Activated B cell treated with CpG ODN at 0.5 μM for 24 hours (primary cell): ENCODE measurements at regions not wholly inside any gene's neighbourhood (a gene's known extent, or its start where the extent isn't known, plus 50 kb on each side); places are given as distances from the start of the nearest gene placed in this dataset.

Source experiments
- ATAC-seq: fragments of 200-7000 bp; cut with Tn5 transposase; one replicate; pipeline ENCODE4 v1.10.0; 2021; ENCODE audit warnings: low read depth, mild to moderate bottlenecking, moderate library complexity
- CTCF ChIA-PET: fragments of 350-600 bp; sonication (Branson Sonifier 250); formaldehyde crosslinking; loops from one replicate; lab custom pipeline; 2021; ENCODE audit warnings: antibody characterized with exemption; lab: Charles Lee
- POLR2A ChIA-PET: fragments of 350-600 bp; sonication (Branson Sonifier 250); formaldehyde crosslinking; loops from one replicate; lab custom pipeline; 2021; ENCODE audit warnings: antibody characterized with exemption; lab: Charles Lee
- DNase-seq: peaks from one replicate; pipeline ENCODE4 v3.0.0; 2022
- H3K27ac Mint-ChIP-seq: one replicate; pipeline ENCODE4 v1.8.0; 2020; ENCODE audit warnings: mixed read lengths
- H3K27me3 Mint-ChIP-seq: one replicate; pipeline ENCODE4 v1.8.0; 2021; ENCODE audit warnings: mixed read lengths
- H3K36me3 Mint-ChIP-seq: one replicate; pipeline ENCODE4 v1.8.0; 2021; ENCODE audit warnings: low read depth, mixed read lengths
- H3K4me1 Mint-ChIP-seq: one replicate; pipeline ENCODE4 v1.8.0; 2021; ENCODE audit warnings: mixed read lengths
- H3K4me3 Mint-ChIP-seq: one replicate; pipeline ENCODE4 v1.8.0; 2020; ENCODE audit warnings: mild to moderate bottlenecking, mixed read lengths
- H3K9me3 Mint-ChIP-seq: one replicate; pipeline ENCODE4 v1.8.0; 2020; ENCODE audit warnings: mixed read lengths
- intact Hi-C: fragments of 100-400 bp; cut with micrococcal nuclease; formaldehyde crosslinking; loops from one replicate; pipeline ENCODE4 v1.15.1; 2024
- TF ChIP-seq, protein P1 (sequence below): fragments of 200-600 bp; IDR thresholded peaks from one replicate; pipeline ENCODE4 v1.8.0; 2022; ENCODE audit warnings: antibody characterized with exemption, mild to moderate bottlenecking

DNA sequence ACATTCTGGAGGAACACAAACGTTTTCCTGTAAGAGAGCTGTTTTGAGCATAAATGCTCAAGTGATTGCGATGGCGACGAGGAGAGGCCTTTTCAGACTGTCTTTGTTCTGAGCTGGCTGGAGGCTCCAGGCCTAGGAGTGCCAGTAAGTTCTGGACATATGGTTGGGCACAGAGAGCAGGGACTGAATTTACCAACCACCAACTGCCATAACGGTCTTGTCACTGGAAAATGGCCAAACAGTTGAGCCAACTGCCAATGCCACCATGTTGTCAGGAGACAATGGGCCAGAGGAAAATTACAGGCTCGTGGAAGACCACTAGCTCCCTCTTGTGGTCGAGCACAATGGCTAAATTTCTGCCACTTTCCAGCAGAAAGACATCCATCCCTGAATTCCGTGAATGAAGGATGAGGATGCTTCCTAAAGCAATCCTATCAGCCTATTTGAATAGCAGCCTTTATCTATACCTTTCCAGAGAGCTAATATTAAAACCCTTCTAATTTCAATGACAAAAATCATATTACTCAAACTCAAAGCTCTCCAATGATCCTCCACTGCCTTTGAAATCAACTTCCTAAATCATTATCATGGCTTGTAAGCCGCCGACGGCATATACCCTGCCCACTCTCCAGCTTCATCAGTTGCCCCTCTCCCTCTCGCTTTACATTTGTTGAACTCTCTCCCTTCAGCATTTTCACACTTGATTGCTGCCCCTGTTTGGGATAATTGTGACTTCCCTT, 66.9 kb upstream of the GLIS3 start:
- TF ChIP-seq, protein P1, sequence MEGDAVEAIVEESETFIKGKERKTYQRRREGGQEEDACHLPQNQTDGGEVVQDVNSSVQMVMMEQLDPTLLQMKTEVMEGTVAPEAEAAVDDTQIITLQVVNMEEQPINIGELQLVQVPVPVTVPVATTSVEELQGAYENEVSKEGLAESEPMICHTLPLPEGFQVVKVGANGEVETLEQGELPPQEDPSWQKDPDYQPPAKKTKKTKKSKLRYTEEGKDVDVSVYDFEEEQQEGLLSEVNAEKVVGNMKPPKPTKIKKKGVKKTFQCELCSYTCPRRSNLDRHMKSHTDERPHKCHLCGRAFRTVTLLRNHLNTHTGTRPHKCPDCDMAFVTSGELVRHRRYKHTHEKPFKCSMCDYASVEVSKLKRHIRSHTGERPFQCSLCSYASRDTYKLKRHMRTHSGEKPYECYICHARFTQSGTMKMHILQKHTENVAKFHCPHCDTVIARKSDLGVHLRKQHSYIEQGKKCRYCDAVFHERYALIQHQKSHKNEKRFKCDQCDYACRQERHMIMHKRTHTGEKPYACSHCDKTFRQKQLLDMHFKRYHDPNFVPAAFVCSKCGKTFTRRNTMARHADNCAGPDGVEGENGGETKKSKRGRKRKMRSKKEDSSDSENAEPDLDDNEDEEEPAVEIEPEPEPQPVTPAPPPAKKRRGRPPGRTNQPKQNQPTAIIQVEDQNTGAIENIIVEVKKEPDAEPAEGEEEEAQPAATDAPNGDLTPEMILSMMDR: peak; percentile 31
- H3K27ac Mint-ChIP-seq: no peak overlapping the region
- no peaks in the 10 kb centered on the region for H3K9me3 Mint-ChIP-seq
- no peaks in the 10 kb centered on the region for H3K4me1 Mint-ChIP-seq
- intact Hi-C loops: loop anchor here (1.0 to 10.0 kb wide), 4 partner anchors 49 to 1509 kb away; no protein-coding TSS in a partner anchor
- no peak for ATAC-seq
- ChIA-PET CTCF (interaction anchor here (1.0 to 2.3 kb wide), 5 partner anchors 10 to 1509 kb away, joined by 3 to 11 read pairs (median 6); no protein-coding TSS in a partner anchor), POLR2A (no interaction called here)
- no peak overlapping the region for H3K4me3 Mint-ChIP-seq
- H3K27me3 Mint-ChIP-seq: peaks cover 10% of the 10 kb centered on the region
- H3K36me3 Mint-ChIP-seq: no peaks in the 10 kb centered on the region
- no peak for DNase-seq

DNA sequence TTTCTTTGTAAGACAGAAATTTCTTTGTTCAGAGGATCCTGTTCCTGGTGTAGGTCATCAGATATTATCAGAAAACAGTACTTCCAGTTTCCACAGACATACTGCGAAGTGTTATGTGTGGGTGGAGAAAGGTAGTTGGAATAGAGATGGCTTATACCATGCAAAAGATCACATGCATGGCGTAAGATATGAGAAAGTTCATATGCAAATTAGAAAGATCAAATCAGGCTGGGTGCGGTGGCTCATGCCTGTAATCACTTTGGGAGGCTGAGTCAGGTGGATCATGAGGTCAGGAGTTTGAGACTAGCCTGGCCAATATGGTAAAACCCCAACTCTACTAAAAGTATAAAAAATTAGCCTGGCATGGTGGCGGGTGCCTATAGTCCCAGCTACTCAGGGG, 65.2 kb upstream of the GLIS3 start:
- H3K4me1 Mint-ChIP-seq: no peaks in the 10 kb centered on the region
- H3K27ac Mint-ChIP-seq: no peak overlapping the region
- CTCF ChIA-PET: interaction anchor here (2.3 kb wide), 1 partner anchor 1507 kb away, joined by 11 read pairs; no protein-coding TSS in a partner anchor
- intact Hi-C loops: loop anchor here (5.0 to 10.0 kb wide), 2 partner anchors 48 to 900 kb away; no protein-coding TSS in a partner anchor
- DNase-seq (no peak), ATAC-seq (no peak)
- H3K36me3 Mint-ChIP-seq: no peaks in the 10 kb centered on the region
- POLR2A ChIA-PET: no interaction called here
- H3K9me3 Mint-ChIP-seq: no peaks in the 10 kb centered on the region
- TF ChIP-seq, protein P1: no peak
- H3K27me3 Mint-ChIP-seq: peaks cover 12% of the 10 kb centered on the region
- H3K4me3 Mint-ChIP-seq: no peak overlapping the region

- no peaks in the 10 kb centered on the region for H3K4me1 Mint-ChIP-seq
- ChIA-PET POLR2A (no interaction called here), CTCF (interaction anchor here (0.6 kb wide), 1 partner anchor 1503 kb away, joined by 3 read pairs; no protein-coding TSS in a partner anchor)
- ATAC-seq (no peak), DNase-seq (no peak)
- H3K36me3 Mint-ChIP-seq: no peaks in the 10 kb centered on the region
- H3K27me3 Mint-ChIP-seq: peaks cover 12% of the 10 kb centered on the region
- H3K4me3 Mint-ChIP-seq: no peak overlapping the region
- TF ChIP-seq, protein P1: no peak
- no peak overlapping the region for H3K27ac Mint-ChIP-seq
- H3K9me3 Mint-ChIP-seq: no peaks in the 10 kb centered on the region
- intact Hi-C loops: loop anchor here (10.0 kb wide), 1 partner anchor 897 kb away; no protein-coding TSS in a partner anchor
Measured at GRCh38 chr9:4362281-4362680, 62.4 kb upstream of the GLIS3 start.

DNA sequence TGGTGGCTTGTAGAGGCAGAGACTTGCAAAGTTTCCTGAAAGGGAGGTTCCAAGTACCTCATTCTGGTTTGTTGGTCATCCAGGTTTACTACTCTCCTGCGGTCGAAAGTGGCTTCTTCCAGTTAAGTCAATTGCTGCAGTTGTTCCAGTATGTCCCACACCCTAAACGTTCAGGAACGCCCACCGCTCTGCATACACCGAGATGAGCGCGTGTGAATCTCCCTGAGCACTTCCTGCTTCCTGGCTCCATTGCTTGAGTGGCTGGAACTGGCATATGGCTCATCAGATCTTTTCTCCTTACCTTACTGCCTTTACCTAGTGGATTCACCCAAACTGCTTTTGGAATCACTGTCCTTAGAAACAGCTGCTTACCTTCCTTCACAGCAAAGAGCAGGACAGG, 59.1 kb upstream of the GLIS3 start:
- Mint-ChIP-seq H3K27me3 (peaks cover 19% of the 10 kb centered on the region), H3K36me3 (no peaks in the 10 kb centered on the region), H3K9me3 (no peaks in the 10 kb centered on the region), H3K27ac (no peak overlapping the region), H3K4me3 (no peak overlapping the region), H3K4me1 (no peaks in the 10 kb centered on the region)
- DNase-seq (no peak), ATAC-seq (no peak)
- ChIA-PET CTCF (no interaction called here), POLR2A (no interaction called here)
- TF ChIP-seq, protein P1: no peak
- intact Hi-C loops: no loop called here

DNA sequence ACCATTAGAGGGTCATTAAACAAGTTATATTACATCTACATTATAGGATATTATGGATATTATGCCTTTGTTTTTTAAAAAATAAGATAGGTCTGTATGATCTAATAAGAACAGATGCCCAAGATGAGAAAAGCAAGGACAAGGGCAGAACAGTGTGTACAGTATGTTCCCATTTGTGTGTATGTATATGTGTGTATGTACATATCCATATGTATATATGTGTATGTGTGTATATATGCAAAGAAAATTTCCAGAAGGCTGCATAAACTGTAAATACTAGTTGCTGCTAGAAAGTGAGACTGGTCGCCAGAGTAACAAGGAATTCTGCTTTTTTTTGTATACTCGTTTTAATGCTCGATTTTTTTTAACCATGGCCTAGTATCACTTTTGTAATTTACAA, 58.1 kb upstream of the GLIS3 start:
- ATAC-seq: no peak
- ChIA-PET CTCF (no interaction called here), POLR2A (no interaction called here)
- H3K4me1 Mint-ChIP-seq: no peaks in the 10 kb centered on the region
- no peak overlapping the region for H3K4me3 Mint-ChIP-seq
- TF ChIP-seq, protein P1: no peak
- DNase-seq: no peak
- peaks cover 19% of the 10 kb centered on the region for H3K27me3 Mint-ChIP-seq
- H3K9me3 Mint-ChIP-seq: no peaks in the 10 kb centered on the region
- intact Hi-C loops: no loop called here
- H3K27ac Mint-ChIP-seq: no peak overlapping the region
- no peaks in the 10 kb centered on the region for H3K36me3 Mint-ChIP-seq
